H1 (cell line): ENCODE measurements at regions not wholly inside any gene's neighbourhood (a gene's known extent, or its start where the extent isn't known, plus 50 kb on each side); places are given as distances from the start of the nearest gene placed in this dataset.

Experiments
- CTCF ChIA-PET: fragments of 300-600 bp; sonication (Branson Sonifier 250); formaldehyde crosslinking; loops from one replicate; lab custom pipeline; 2021; ENCODE audit not compliant: partially characterized antibody; lab: Charles Lee
- POLR2A ChIA-PET: fragments of 300-600 bp; sonication (Branson Sonifier 250); formaldehyde crosslinking; loops from one replicate; lab custom pipeline; 2021; ENCODE audit warnings: inconsistent platforms; ENCODE audit not compliant: partially characterized antibody; lab: Charles Lee
- DNase-seq, 2 experiments: peaks; one replicate each; pipeline versions ENCODE4 v3.0.0 to v3.0.0-alpha.2; 2010 to 2022; ENCODE audit warnings: low spot score in 2 of 2, low read depth in 1 of 2, mixed read lengths in 1 of 2
- FAIRE-seq: peaks from 2 replicates; lab custom pipeline; 2011; peaks lifted over from hg19 to GRCh38; lab: Jason Lieb, UNC
- H2AFZ ChIP-seq: 2 replicates; pipeline ENCODE4 v1.8.1; 2012; ENCODE audit warnings: low read length, inconsistent platforms
- H2AK5ac ChIP-seq: 2 replicates; pipeline ENCODE4 v1.6.1; 2013; ENCODE audit warnings: low read depth, low read length
- H2BK120ac ChIP-seq: replicated peaks from 2 replicates; pipeline ENCODE3; 2013; ENCODE audit warnings: low read depth, low read length, inconsistent platforms
- H2BK12ac ChIP-seq: 2 replicates; pipeline ENCODE4 v1.6.1; 2013; ENCODE audit warnings: low read depth, low read length
- H2BK15ac ChIP-seq: 2 replicates; pipeline ENCODE4 v1.6.1; 2013; ENCODE audit warnings: low read length
- H2BK20ac ChIP-seq: 2 replicates; pipeline ENCODE4 v1.6.1; 2013; ENCODE audit warnings: low read length
- H2BK5ac ChIP-seq: 2 replicates; pipeline ENCODE4 v1.6.1; 2013; ENCODE audit warnings: low read depth, low read length
- H3K14ac ChIP-seq: 2 replicates; pipeline ENCODE4 v1.6.1; 2013; ENCODE audit warnings: inconsistent platforms; ENCODE audit not compliant: insufficient read length
- H3K18ac ChIP-seq: 2 replicates; pipeline ENCODE4 v1.6.1; 2013; ENCODE audit warnings: low read length; ENCODE audit errors: extremely low read depth
- H3K23ac ChIP-seq: 2 replicates; pipeline ENCODE4 v1.6.1; 2013; ENCODE audit warnings: inconsistent platforms; ENCODE audit not compliant: insufficient read length
- H3K23me2 ChIP-seq: 2 replicates; pipeline ENCODE4 v1.6.1; 2013; ENCODE audit warnings: low read depth, low read length
- H3K27ac ChIP-seq: 2 replicates; pipeline ENCODE4 v1.6.1; 2011; ENCODE audit warnings: low read depth, low read length, inconsistent platforms
- H3K27me3 ChIP-seq, 4 experiments: replicated peaks in 1 of 4; 1 replicate in 1 of 4; 2 replicates in 3 of 4; pipeline versions ENCODE4 v1.6.1 to v1.8.1; 2011 to 2013; ENCODE audit warnings: low read length in 3 of 4, mild to moderate bottlenecking in 3 of 4, inconsistent platforms in 2 of 4, mixed read lengths in 2 of 4, moderate library complexity in 1 of 4; ENCODE audit not compliant: control insufficient read depth in 3 of 4, insufficient read depth in 3 of 4; ENCODE audit errors: extremely low read depth in 1 of 4
- H3K36me3 ChIP-seq, 4 experiments: 2 replicates each; pipeline versions ENCODE4 v1.6.1 to v1.8.1; 2011 to 2013; ENCODE audit warnings: mild to moderate bottlenecking in 4 of 4, low read length in 3 of 4, moderate library complexity in 2 of 4, control low read depth in 1 of 4, inconsistent platforms in 1 of 4; ENCODE audit not compliant: insufficient read depth in 4 of 4, control insufficient read depth in 2 of 4
- H3K4ac ChIP-seq: replicated peaks from 2 replicates; pipeline ENCODE3; 2013; ENCODE audit warnings: low read length, low read depth, mixed read lengths, inconsistent platforms; ENCODE audit not compliant: insufficient read length
- H3K4me1 ChIP-seq, 4 experiments: replicated peaks in 1 of 4; 1 replicate in 1 of 4; 2 replicates in 3 of 4; pipeline versions ENCODE4 v1.6.1 to v1.8.1; 2011 to 2013; ENCODE audit warnings: low read length in 3 of 4, inconsistent platforms in 2 of 4, mixed read lengths in 1 of 4; ENCODE audit not compliant: insufficient read depth in 4 of 4, control insufficient read depth in 3 of 4
- H3K4me2 ChIP-seq, 2 experiments: 2 replicates each; pipeline versions ENCODE4 v1.6.1 to v1.8.1; 2011 to 2013; ENCODE audit warnings: low read depth in 2 of 2, low read length in 2 of 2, control low read depth in 1 of 2, inconsistent platforms in 1 of 2, mild to moderate bottlenecking in 1 of 2; ENCODE audit not compliant: insufficient read depth in 1 of 2
- H3K4me3 ChIP-seq, 4 experiments: fragments of 200-600, 300-600 bp in 1 of 4; sonication (generic), shearing (Covaris generic), sonication (Bioruptor Twin) in 1 of 4; 2 replicates each; pipeline versions ENCODE4 v1.5.1 to v1.8.1; 2011 to 2016; ENCODE audit warnings: low read length in 4 of 4, low read depth in 3 of 4, control low read depth in 2 of 4, inconsistent platforms in 2 of 4, mild to moderate bottlenecking in 2 of 4, mixed read lengths in 1 of 4, moderate library complexity in 1 of 4; ENCODE audit not compliant: insufficient read depth in 2 of 4; ENCODE audit errors: extremely low read depth in 1 of 4
- H3K56ac ChIP-seq: replicated peaks from 2 replicates; pipeline ENCODE3; 2013; ENCODE audit warnings: low read depth, mild to moderate bottlenecking, mixed read lengths, low read length, inconsistent platforms; ENCODE audit not compliant: insufficient read length
- H3K79me1 ChIP-seq: 2 replicates; pipeline ENCODE4 v1.6.1; 2013; ENCODE audit warnings: low read depth, low read length, control low read depth
- H3K79me2 ChIP-seq, 2 experiments: 2 replicates each; pipeline versions ENCODE4 v1.6.1 to v1.8.1; 2012 to 2013; ENCODE audit warnings: low read length in 2 of 2, mild to moderate bottlenecking in 2 of 2, inconsistent platforms in 1 of 2; ENCODE audit not compliant: insufficient read depth in 2 of 2, control insufficient read depth in 1 of 2
- H3K9ac ChIP-seq, 4 experiments: replicated peaks in 1 of 4; 1 replicate in 1 of 4; 2 replicates in 3 of 4; pipeline versions ENCODE4 v1.6.1 to v1.8.1; 2011 to 2013; ENCODE audit warnings: low read depth in 3 of 4, low read length in 3 of 4, control low read depth in 2 of 4, mild to moderate bottlenecking in 2 of 4, moderate library complexity in 2 of 4, inconsistent platforms in 1 of 4; ENCODE audit errors: extremely low read depth in 1 of 4
- H3K9me3 ChIP-seq, 2 experiments: 2 replicates each; pipeline versions ENCODE4 v1.6.1 to v1.8.1; 2012 to 2013; ENCODE audit warnings: mild to moderate bottlenecking in 2 of 2, moderate library complexity in 2 of 2, control low read depth in 1 of 2, inconsistent platforms in 1 of 2, low read depth in 1 of 2, low read length in 1 of 2, mixed read lengths in 1 of 2; ENCODE audit not compliant: insufficient read depth in 2 of 2
- H4K20me1 ChIP-seq, 2 experiments: replicated peaks in 1 of 2; 2 replicates each; pipeline versions ENCODE3 to v1.8.1; 2011 to 2013; ENCODE audit warnings: inconsistent platforms in 2 of 2, low read length in 2 of 2, mild to moderate bottlenecking in 1 of 2; ENCODE audit not compliant: insufficient read depth in 2 of 2, control insufficient read depth in 1 of 2
- H4K5ac ChIP-seq: 2 replicates; pipeline ENCODE4 v1.6.1; 2013; ENCODE audit warnings: low read length, low read depth, mixed read lengths, inconsistent platforms; ENCODE audit not compliant: insufficient read length
- H4K8ac ChIP-seq: 2 replicates; pipeline ENCODE4 v1.8.0; 2013; ENCODE audit warnings: mild to moderate bottlenecking, moderate library complexity, low read length, inconsistent platforms; ENCODE audit not compliant: insufficient read depth; ENCODE audit errors: extremely low read depth
- H4K91ac ChIP-seq: replicated peaks from 2 replicates; pipeline ENCODE3; 2013; ENCODE audit warnings: low read length, mixed read lengths, inconsistent platforms; ENCODE audit not compliant: insufficient read length
- ATF3 ChIP-seq: IDR thresholded peaks from 2 replicates; pipeline ENCODE4 v1.6.1; 2011; ENCODE audit warnings: low read depth, mild to moderate bottlenecking, low read length; ENCODE audit not compliant: insufficient read depth
- HDAC6 ChIP-seq: IDR thresholded peaks from one replicate; pipeline ENCODE4 v1.7.1; 2012; ENCODE audit warnings: low read depth, mild to moderate bottlenecking, inconsistent platforms, low read length, moderate library complexity
- WGBS, 2 experiments: shearing (Covaris generic) in 1 of 2; methylation state at CpG; one replicate each; pipeline versions ENCODE4 v1.1.6 to v1.1.7; 2013 to 2015; ENCODE audit warnings: low lambda C conversion rate in 2 of 2, mixed read lengths in 2 of 2, inconsistent platforms in 1 of 2, low coverage in 1 of 2, missing lambda C conversion rate in 1 of 2; ENCODE audit not compliant: insufficient replicate concordance in 2 of 2, insufficient coverage in 1 of 2, insufficient read length in 1 of 2; ENCODE audit errors: extremely low coverage in 1 of 2, missing lambda C conversion rate in 1 of 2; 5-methylcytosine and 5-hydroxymethylcytosine counted together

DNA sequence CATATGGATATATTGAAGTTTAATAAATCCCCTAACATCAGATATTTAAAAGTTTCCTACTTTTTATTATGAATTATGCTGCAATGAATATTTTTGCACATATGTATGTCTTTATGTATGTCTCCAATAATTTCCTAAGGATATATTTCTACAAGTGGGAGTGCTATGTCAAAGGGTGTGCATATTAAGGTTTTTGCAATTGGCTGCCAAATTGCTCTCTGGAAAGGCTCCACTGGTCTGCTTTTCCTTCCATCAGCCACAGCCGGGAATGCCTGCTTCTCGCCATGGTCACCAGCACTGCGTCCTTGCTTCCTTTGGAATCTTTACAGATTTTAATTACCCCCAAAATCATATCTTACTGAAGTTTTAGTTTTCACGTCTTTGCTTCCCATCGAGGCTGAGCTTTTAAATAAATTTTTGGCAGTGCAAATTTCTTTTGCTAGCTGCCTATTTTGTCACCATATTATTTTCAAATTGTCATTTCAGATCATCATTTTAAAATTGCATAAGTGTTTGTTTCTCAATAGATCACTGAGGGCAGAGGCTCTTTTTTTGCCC lies 221.7 kb downstream of the SNX19 start:
- POLR2A ChIA-PET, result no interaction called here
- no peak overlapping the region for H2AFZ ChIP-seq
- TF ChIP-seq HDAC6, result no peak
- TF ChIP-seq ATF3, result no peak
- no peaks in the 10 kb centered on the region for H4K20me1 ChIP-seq
- H3K27me3 ChIP-seq, result no peaks in the 10 kb centered on the region
- no peak overlapping the region for H2BK120ac ChIP-seq
- CTCF ChIA-PET, result interaction anchor here (1.1 kb wide), 1 partner anchor 15 kb away, joined by 3 read pairs; no protein-coding TSS in a partner anchor
- no peak overlapping the region for H3K27ac ChIP-seq
- no peak overlapping the region for H3K23ac ChIP-seq
- no peaks in the 10 kb centered on the region for H3K79me1 ChIP-seq
- no peak overlapping the region for H3K56ac ChIP-seq
- no peak overlapping the region for H4K5ac ChIP-seq
- no peak overlapping the region for H2BK15ac ChIP-seq
- H2BK20ac ChIP-seq, result no peak overlapping the region
- WGBS, 2 experiments, result 90% methylated on average over 5 of the region's 5 CpGs; no CpG with 5 or more reads in 1 of the 2 experiments
- FAIRE-seq, result no peak
- H4K91ac ChIP-seq, result no peak overlapping the region
- no peaks in the 10 kb centered on the region for H3K79me2 ChIP-seq
- no peak overlapping the region for H3K14ac ChIP-seq
- no peak overlapping the region for H3K4ac ChIP-seq
- no peak overlapping the region for H3K4me2 ChIP-seq
- H3K23me2 ChIP-seq, result no peaks in the 10 kb centered on the region
- H2AK5ac ChIP-seq, result no peak overlapping the region
- DNase-seq, result no peak
- H3K9ac ChIP-seq, result no peak overlapping the region
- H3K9me3 ChIP-seq, result no peaks in the 10 kb centered on the region
- no peaks in the 10 kb centered on the region for H3K36me3 ChIP-seq
- no peak overlapping the region for H3K18ac ChIP-seq
- no peak overlapping the region for H4K8ac ChIP-seq
- no peak overlapping the region for H3K4me3 ChIP-seq
- no peak overlapping the region for H2BK5ac ChIP-seq
- no peak overlapping the region for H2BK12ac ChIP-seq
- no peaks in the 10 kb centered on the region for H3K4me1 ChIP-seq
